NCI-H226 (cell line): ENCODE measurements at regions not wholly inside any gene's neighbourhood (a gene's known extent, or its start where the extent isn't known, plus 50 kb on each side); places are given as distances from the start of the nearest gene placed in this dataset.

Experiments
- DNase-seq: peaks from one replicate; pipeline ENCODE4 v3.0.0-alpha.2; 2015

- DNase-seq: no peak
Measured at GRCh38 chr2:7774481-7774880, 857.3 kb downstream of the RNF144A start.

DNA sequence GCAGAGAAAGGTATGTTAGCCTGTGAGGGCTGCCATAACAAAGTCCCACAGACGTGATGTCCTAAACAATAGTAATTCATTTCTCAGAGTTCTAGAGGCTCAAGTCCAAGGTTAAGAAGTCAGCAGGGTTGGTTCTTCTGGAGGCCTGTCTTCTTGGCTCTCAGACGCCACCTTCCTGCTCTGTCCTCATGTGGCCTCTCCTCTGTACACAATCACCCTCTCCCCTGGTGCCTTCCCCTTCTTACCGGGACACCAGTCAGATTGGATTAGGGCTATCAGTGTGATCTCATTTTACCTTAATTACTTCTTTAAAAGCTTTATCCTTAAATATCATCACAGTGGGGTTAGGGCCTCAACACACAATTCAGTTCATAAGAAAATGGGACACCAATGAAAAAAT lies 860.5 kb downstream of the RNF144A start:
- DNase-seq: no peak

DNA sequence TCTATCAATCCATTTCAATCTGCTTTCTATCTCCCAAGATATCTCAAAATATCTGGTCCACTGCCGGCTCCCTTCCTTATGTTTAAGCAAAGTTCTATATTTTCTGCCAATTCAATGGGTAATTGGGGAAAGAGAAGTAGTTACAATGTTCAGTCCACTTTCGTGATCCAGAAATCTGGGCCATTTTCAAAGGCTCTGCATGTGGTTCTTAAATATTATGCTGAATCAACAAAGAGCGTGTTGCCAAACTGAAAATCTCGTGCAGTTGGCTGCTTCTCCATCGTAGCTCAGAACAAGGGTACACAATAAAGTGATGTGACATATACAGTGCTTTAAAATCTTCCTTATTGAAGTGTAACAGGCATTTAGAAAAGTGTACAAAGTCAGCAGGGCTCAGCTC lies 863.1 kb downstream of the RNF144A start:
- no peak for DNase-seq

- no peak for DNase-seq
Measured at GRCh38 chr2:7785700-7786099, 868.5 kb downstream of the RNF144A start.

DNA sequence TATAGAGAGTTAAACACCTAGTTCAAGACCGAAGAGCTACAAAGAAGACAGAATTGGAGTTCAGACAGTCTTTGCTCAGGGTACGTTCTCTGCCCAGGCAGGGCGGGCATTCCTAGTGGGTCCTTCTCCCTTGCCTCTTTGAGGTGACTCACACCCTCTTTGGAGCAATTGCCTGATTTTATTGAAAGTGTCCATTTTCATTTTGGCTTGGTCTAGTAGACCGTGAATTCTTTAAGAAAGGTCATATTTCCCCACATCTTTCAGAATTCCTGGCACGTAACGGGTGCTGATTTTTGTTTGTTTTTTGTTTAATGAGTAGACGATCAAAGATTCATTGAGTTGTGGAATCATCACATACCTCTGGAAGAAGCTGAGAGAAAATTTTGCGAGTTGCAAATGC lies 871.5 kb downstream of the RNF144A start:
- DNase-seq: no peak

GRCh38 chr2:7792031-7792651 lies 874.9 kb downstream of the RNF144A start:
- DNase-seq: no peak

- DNase-seq: no peak
Measured at GRCh38 chr2:7795778-7796563, 878.8 kb downstream of the RNF144A start.

- DNase-seq: no peak
Measured at GRCh38 chr2:7800031-7800430, 881.8 kb upstream of the ID2 start.

GRCh38 chr2:7801212-7801611 lies 880.6 kb upstream of the ID2 start:
- no peak for DNase-seq

- no peak for DNase-seq
Measured at GRCh38 chr2:7803515-7803914, 878.3 kb upstream of the ID2 start.

DNA sequence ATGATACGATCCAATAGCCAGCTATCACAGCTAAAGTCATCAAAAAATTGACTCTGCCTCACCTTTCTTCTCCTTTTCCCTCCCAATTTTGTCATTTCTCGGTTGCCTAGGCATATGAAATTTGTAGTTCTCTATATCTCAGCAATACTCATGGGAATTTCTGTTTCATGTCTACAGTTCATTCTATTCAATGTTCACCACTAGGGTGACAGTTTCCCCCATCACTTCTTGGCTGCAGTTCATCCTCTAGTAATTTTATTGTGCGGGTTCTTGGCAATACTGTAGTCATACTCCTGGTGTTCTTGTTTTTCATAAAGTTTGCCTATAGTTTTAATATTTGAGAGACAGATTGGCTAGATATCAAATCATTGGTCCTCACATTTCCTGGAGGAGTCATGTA lies 872.2 kb upstream of the ID2 start:
- no peak for DNase-seq

- DNase-seq: no peak
Measured at GRCh38 chr2:7811073-7811472, 870.8 kb upstream of the ID2 start.

- peak; percentile 87 for DNase-seq
Measured at GRCh38 chr2:7812231-7812995, 869.4 kb upstream of the ID2 start.

GRCh38 chr2:7813541-7814292 lies 868.1 kb upstream of the ID2 start:
- DNase-seq: no peak

GRCh38 chr2:7815726-7816125 lies 866.1 kb upstream of the ID2 start:
- no peak for DNase-seq

DNA sequence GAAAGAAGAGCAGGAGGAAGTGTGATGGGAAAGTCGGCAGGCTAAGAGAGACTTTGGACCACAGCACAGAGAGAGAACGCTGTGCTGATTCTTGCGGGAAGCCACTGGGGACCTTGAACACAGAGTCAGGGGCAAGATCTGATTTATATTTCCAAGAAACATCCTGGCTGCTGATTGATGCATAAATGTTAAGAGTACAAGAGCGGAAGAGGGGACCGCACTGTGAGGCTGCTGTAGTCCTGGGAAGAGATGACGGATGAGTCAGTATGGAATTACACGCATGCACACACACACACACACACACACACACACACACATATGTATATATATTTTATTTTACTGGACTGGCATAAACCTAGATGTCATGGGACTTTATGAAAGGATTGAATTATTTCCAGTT lies 865.6 kb upstream of the ID2 start:
- DNase-seq: no peak

DNA sequence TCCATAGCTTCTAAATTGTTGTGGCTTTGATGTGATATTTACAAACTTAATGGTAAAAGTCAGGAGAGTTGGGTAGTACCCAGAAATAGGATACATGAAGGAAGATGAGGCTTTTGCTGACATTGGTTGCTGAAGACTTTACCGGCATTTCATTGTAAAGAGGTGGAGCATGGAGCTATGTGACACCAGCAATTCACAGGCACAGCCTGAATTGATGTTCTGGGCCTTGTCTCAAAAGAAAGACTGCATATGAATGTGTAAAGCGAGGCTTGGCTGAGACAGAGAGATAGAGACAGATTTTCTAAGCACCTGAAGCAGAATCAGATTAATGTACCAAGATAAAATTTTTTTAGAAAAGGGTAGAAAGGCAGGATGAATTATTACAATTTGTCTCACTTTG lies 864.9 kb upstream of the ID2 start:
- no peak for DNase-seq

- DNase-seq: no peak
Measured at GRCh38 chr2:7819316-7819715, 862.5 kb upstream of the ID2 start.

DNA sequence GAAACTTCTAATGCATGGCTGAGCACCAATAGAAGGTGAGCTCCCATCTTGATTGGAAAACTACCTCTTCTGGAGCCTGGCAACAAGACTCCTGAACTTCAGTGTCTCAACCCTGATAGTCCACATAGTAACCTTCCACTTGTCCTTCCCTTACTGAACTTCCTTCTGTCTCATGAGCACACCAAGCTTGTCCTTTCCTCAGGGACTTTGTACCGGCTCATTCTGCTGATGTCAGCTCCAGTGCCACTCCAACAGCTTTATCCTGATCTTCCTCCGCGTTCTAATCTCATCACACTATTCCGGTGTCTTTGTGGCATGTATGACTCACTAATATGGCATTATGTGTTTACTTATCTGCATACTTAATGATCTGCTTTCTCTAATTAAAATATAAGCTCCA lies 862.0 kb upstream of the ID2 start:
- no peak for DNase-seq

- no peak for DNase-seq
Measured at GRCh38 chr2:7824211-7824610, 857.6 kb upstream of the ID2 start.

DNA sequence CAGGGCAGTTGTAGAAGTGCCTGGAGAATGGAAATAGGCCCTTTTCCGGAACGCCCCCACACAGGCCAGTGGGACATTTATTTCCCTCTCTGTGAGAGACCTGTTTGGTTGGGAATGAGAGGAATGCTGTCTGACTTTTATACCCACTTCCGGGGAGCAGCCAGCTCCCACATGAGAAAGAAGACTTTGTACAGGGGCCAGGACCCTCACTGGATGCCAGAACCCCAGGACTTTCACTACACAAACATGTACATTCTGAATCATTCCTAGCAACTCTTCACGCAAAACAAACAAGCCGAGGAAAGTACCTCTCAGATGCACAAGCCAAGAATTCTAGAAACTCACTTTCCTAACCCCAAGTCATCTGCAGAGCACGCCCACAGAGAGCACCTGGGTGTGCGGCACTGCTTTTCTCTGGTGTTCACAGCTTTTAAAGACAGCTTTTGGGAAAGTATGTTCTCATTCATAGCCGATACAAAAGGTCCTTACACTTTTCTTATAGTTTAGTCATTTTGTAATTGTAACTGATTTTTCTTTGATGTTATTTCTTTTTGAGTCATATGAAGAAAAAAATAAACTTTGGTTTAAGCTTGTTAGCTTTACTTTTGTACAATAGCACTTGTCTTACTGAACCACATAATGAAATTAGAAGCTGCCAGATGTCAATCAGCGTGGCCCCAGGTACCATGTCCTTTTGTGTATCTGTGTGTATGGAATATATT lies 856.1 kb upstream of the ID2 start:
- DNase-seq: peak; percentile 96

- DNase-seq: no peak
Measured at GRCh38 chr2:7826656-7827055, 855.2 kb upstream of the ID2 start.

GRCh38 chr2:7829241-7829640 lies 852.6 kb upstream of the ID2 start:
- DNase-seq: no peak
